ENCODE measurements at regions not wholly inside any gene's neighbourhood (a gene's known extent, or its start where the extent isn't known, plus 50 kb on each side); places are given as distances from the start of the nearest gene placed in this dataset.

GRCh38 chr6:27188885-27189418 is 58.5 kb upstream of the PRSS16 start (continued):
- TF ChIP-seq ZBTB11 (CRISPR knock-in tag; IDR thresholded peaks at IDR 0.05) (no peak), POLR2AphosphoS5 (IDR thresholded peaks at IDR 0.05; ENCODE audit: low read length) (no peak), ZNF592 (IDR thresholded peaks at IDR 0.05) (0 out of 2 replicates have a peak, but pooled peaks have one; percentile 19), TAF1 (IDR thresholded peaks at IDR 0.05; ENCODE audit: borderline replicate concordance, low read depth, low read length) (no peak), CHD2 (IDR thresholded peaks at IDR 0.05; ENCODE audit: borderline replicate concordance, low read depth, low read length) (peak; percentile 86), FOXM1 (IDR thresholded peaks at IDR 0.05; ENCODE audit: low read depth, low read length) (no peak), SMAD1 (IDR thresholded peaks at IDR 0.05; ENCODE audit: low read depth, partially characterized antibody) (no peak), HCFC1 (IDR thresholded peaks at IDR 0.05; ENCODE audit: low read length) (no peak), SUZ12 (IDR thresholded peaks at IDR 0.05; ENCODE audit: unreplicated experiment) (no peak), RBBP5 (conservative IDR thresholded peaks at IDR 0.05) (no peak), ZNF217 (IDR thresholded peaks at IDR 0.05) (no peak), MAX (IDR thresholded peaks at IDR 0.05; ENCODE audit: low read depth, low read length) (no peak), POU2F2 (IDR thresholded peaks at IDR 0.05; ENCODE audit: borderline replicate concordance, low read depth, low read length) (no peak)
